HEK293T (cell line): ENCODE measurements at regions not wholly inside any gene's neighbourhood (a gene's known extent, or its start where the extent isn't known, plus 50 kb on each side); places are given as distances from the start of the nearest gene placed in this dataset.

ENCODE experiments used
- ARNT ChIP-seq: fragments of 450-650 bp; IDR thresholded peaks from 2 replicates; pipeline ENCODE4 v1.6.1; 2017; ENCODE audit warnings: mild to moderate bottlenecking
- BHLHE40 ChIP-seq: fragments of 450-650 bp; IDR thresholded peaks from 2 replicates; pipeline ENCODE4 v1.6.1; 2016; ENCODE audit warnings: mild to moderate bottlenecking, moderate library complexity, borderline replicate concordance
- ELF4 ChIP-seq: fragments of 450-650 bp; IDR thresholded peaks from 2 replicates; pipeline ENCODE4 v1.6.1; 2017; ENCODE audit warnings: antibody characterized with exemption
- FOXA1 ChIP-seq: fragments of 450-650 bp; IDR thresholded peaks from 2 replicates; pipeline ENCODE4 v1.6.1; 2016; ENCODE audit warnings: mild to moderate bottlenecking
- FOXK2 ChIP-seq: fragments of 450-650 bp; IDR thresholded peaks from 2 replicates; pipeline ENCODE4 v1.6.1; 2016; ENCODE audit warnings: mild to moderate bottlenecking
- FOXM1 ChIP-seq: fragments of 450-650 bp; IDR thresholded peaks from 2 replicates; pipeline ENCODE4 v1.6.1; 2017; ENCODE audit warnings: mild to moderate bottlenecking, borderline replicate concordance
- HDGF ChIP-seq: fragments of 450-650 bp; IDR thresholded peaks from 2 replicates; pipeline ENCODE4 v1.6.1; 2017; ENCODE audit warnings: antibody characterized with exemption, borderline replicate concordance
- L3MBTL2 ChIP-seq: fragments of 450-650 bp; conservative IDR thresholded peaks from 2 replicates; pipeline ENCODE4 v1.6.1; 2016; ENCODE audit warnings: mild to moderate bottlenecking
- LEF1 ChIP-seq: fragments of 450-650 bp; IDR thresholded peaks from 2 replicates; pipeline ENCODE4 v1.6.1; 2017; ENCODE audit warnings: mild to moderate bottlenecking, borderline replicate concordance
- NFRKB ChIP-seq: fragments of 450-650 bp; IDR thresholded peaks from 2 replicates; pipeline ENCODE4 v1.6.1; 2016; ENCODE audit warnings: mild to moderate bottlenecking, moderate library complexity
- PKNOX1 ChIP-seq: fragments of 450-650 bp; IDR thresholded peaks from 2 replicates; pipeline ENCODE4 v1.6.1; 2016
- SP1 ChIP-seq: fragments of 450-650 bp; IDR thresholded peaks from 2 replicates; pipeline ENCODE4 v1.6.1; 2017
- SUZ12 ChIP-seq: fragments of 450-650 bp; IDR thresholded peaks from 2 replicates; pipeline ENCODE4 v1.6.1; 2016; ENCODE audit warnings: mild to moderate bottlenecking
- TARDBP ChIP-seq: fragments of 450-650 bp; IDR thresholded peaks from 2 replicates; pipeline ENCODE4 v1.6.1; 2016

DNA sequence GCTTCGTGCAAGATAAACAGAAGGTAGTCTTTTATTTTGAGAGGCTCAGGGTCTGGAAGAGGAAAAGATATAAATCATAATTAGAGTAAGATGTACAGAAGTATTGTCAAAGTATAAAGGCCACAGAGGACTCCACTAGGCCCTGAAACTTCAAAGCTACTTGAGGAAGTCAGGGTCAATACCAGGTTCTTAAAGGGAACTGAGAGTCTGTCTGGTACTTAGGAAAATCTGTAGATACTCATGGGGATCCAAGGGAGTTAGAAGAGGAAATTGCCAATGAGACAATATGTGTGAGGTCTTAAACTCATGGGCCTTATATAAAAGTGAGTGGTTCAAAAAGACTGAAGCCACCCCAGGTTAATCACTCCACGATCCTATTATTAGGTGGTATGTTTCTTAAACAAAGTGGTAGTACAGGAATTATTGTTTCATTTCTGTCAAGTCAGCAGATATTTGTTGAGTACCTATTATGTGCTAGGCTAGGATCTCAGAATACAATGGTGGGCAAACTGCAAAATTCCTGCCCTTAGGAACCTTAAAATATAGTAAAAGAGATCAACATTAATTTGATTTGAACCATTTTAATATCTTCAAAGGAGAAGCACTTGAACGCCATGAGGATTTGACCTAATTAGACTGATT lies 314.6 kb downstream of the ADAMTS20 start:
- TF ChIP-seq NFRKB, result no peak
- no peak for TF ChIP-seq ARNT
- TF ChIP-seq L3MBTL2, result no peak
- no peak for TF ChIP-seq HDGF
- TF ChIP-seq FOXA1, result no peak
- TF ChIP-seq PKNOX1, result no peak
- TF ChIP-seq LEF1, result no peak
- no peak for TF ChIP-seq SP1
- no peak for TF ChIP-seq BHLHE40
- no peak for TF ChIP-seq TARDBP
- no peak for TF ChIP-seq FOXM1
- TF ChIP-seq ELF4, result no peak
- TF ChIP-seq FOXK2, result no peak
- TF ChIP-seq SUZ12, result no peak
